GM12873 (cell line): ENCODE measurements at regions not wholly inside any gene's neighbourhood (a gene's known extent, or its start where the extent isn't known, plus 50 kb on each side); places are given as distances from the start of the nearest gene placed in this dataset.

Source experiments
- CTCF ChIP-seq: IDR thresholded peaks from 2 replicates; pipeline ENCODE4 v1.5.1; 2012; ENCODE audit warnings: low read depth, mild to moderate bottlenecking, moderate library complexity, low read length, control low read depth; ENCODE audit not compliant: insufficient read depth; ENCODE audit errors: missing control alignments

- no peak for TF ChIP-seq CTCF
Observed at GRCh38 chr2:144730711-144731110, 210.8 kb upstream of the ZEB2 start.

DNA sequence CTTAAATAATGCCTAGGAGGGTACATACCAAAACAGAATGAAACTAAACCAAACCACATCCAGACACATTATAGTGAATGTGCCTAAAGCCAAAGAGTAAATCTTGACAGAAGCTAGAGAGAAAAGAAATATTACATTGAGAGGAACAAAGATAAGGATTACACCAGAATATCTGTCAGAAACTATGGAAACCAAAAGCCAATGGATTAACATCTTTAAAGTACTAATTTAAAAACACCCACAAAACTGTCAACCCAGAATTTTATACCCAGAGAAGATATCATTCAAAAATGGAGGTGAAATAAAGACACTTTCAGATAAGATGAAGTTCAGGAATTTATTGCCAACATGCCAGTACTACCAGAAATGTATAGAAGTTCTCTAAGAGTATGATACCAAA, 198.5 kb upstream of the ZEB2 start:
- no peak for TF ChIP-seq CTCF

GRCh38 chr2:144715992-144716391, 196.1 kb upstream of the ZEB2 start:
- no peak for TF ChIP-seq CTCF

- no peak for TF ChIP-seq CTCF
Observed at GRCh38 chr2:144713410-144713809, 193.5 kb upstream of the ZEB2 start.

DNA sequence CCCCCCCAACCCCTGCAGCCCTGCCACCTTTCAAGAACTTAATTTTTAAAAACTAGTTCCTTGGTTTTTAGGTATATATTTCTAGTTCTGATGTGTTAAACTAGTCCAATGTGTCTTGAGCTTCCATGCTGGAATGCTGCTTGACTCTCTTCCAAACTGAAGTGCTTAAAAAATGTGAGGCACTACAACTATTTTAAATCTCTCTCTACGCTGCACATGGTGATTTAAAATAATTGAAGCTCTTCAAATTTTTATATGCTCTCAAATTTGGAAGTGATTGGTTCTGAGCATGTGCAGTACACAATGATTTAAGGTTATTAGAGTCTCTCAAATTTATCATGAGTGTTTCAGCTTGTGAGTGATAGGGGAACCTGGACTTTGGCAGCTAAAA, 192.6 kb upstream of the ZEB2 start:
- TF ChIP-seq CTCF, result no peak

GRCh38 chr2:144711630-144712549, 192.0 kb upstream of the ZEB2 start:
- TF ChIP-seq CTCF, result no peak

GRCh38 chr2:144711084-144711483, 191.2 kb upstream of the ZEB2 start:
- TF ChIP-seq CTCF, result no peak
